ENCODE measurements at regions not wholly inside any gene's neighbourhood (a gene's known extent, or its start where the extent isn't known, plus 50 kb on each side); places are given as distances from the start of the nearest gene placed in this dataset.

GRCh38 chr2:2748399-2749205 lies 417.5 kb upstream of the MYT1L start:
- DNase-seq (ENCODE audit: low spot score), result no peak

- DNase-seq (ENCODE audit: low spot score), result no peak
Observed at GRCh38 chr2:2747797-2748301, 416.8 kb upstream of the MYT1L start.

- DNase-seq (ENCODE audit: low spot score), result no peak
Observed at GRCh38 chr2:2746731-2747130, 415.7 kb upstream of the MYT1L start.

DNA sequence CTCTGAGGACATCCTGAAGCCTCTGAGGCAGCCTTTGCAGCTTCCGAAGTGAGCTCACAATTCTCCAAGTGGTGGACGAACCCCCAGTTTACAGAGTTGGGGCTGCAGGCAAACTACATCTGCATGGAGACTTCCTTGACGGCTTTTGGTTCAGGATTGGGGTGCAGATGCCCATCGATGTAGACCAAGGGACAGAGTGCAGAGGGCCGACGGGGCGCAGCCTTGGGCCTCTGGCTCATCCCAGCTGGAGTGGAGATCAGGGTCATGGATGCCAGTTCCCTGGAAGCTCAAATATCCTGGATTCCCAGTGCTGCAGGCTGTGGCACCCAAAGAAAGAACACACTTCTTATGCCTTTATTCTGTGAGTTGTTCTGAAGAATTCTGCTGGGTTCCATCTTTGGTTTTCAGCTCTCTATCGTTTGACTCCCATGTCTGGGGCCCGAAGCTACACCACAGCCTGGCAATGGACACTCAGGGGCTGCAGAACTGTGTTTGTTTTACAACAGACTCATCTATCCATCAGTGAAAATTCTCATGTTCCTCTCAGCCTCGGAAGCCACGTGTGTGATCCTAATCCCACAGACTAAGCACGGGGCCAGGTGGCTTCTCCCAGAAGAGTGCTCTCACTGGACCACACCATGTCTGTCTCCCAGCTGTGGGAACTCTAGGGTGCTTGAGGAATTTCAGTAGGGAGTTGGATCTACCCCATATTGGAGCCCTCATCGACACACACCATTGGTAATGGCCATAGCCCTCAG lies 414.1 kb upstream of the MYT1L start:
- DNase-seq (ENCODE audit: low spot score), result no peak

- no peak for DNase-seq (ENCODE audit: low spot score)
Observed at GRCh38 chr2:2744107-2744506, 413.0 kb upstream of the MYT1L start.

DNA sequence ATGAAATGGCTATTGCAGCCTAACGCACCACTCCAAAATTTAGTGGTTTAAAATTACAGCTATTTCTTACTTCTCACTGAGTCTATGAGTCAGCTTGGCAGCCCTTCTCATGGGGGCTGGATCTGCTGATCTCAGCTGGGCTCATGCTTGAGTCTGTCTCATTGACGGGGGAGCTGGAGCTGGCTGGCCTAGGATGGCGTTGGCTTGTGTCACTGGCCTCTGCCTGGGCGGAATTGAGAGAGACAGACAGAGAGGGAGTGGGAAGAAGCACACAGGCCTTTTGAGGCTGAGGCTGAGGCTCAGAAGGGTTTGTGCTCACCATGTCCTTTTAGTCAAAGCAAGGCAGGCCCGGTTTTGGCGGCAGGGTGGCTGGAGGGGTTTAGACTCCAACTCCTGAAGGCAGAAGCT lies 412.1 kb upstream of the MYT1L start:
- peak; percentile 90 for DNase-seq (ENCODE audit: low spot score)

- DNase-seq (ENCODE audit: low spot score), result no peak
Observed at GRCh38 chr2:2742726-2743125, 411.7 kb upstream of the MYT1L start.

GRCh38 chr2:2740238-2740775 lies 409.2 kb upstream of the MYT1L start:
- no peak for DNase-seq (ENCODE audit: low spot score)

- DNase-seq (ENCODE audit: low spot score), result peak; percentile 43
Observed at GRCh38 chr2:2739231-2739795, 408.2 kb upstream of the MYT1L start.

DNA sequence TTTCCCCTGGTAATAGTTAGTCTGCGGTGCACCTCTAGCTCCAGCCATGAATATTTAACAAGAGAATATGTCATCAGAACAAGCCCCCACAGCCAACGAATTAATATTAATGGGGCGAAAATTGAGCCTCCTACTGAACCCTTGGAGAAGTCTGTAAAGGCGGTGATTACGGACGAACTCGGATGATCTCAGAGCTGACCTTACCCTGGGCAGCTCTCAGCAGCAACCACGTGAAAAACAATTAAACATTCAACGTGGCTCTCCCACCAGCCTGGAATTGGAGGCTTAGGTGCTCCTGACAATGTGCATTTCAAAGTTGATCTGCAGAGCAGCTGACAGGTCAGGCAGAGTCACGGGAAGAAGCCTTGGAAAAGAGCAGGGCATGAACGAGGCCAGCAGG lies 407.6 kb upstream of the MYT1L start:
- DNase-seq (ENCODE audit: low spot score), result no peak

- no peak for DNase-seq (ENCODE audit: low spot score)
Observed at GRCh38 chr2:2738276-2738675, 407.2 kb upstream of the MYT1L start.

GRCh38 chr2:2735041-2735440 lies 404.0 kb upstream of the MYT1L start:
- DNase-seq (ENCODE audit: low spot score), result no peak

- DNase-seq (ENCODE audit: low spot score), result no peak
Observed at GRCh38 chr2:2734308-2734707, 403.2 kb upstream of the MYT1L start.

GRCh38 chr2:2733818-2734217 lies 402.7 kb upstream of the MYT1L start:
- no peak for DNase-seq (ENCODE audit: low spot score)

DNA sequence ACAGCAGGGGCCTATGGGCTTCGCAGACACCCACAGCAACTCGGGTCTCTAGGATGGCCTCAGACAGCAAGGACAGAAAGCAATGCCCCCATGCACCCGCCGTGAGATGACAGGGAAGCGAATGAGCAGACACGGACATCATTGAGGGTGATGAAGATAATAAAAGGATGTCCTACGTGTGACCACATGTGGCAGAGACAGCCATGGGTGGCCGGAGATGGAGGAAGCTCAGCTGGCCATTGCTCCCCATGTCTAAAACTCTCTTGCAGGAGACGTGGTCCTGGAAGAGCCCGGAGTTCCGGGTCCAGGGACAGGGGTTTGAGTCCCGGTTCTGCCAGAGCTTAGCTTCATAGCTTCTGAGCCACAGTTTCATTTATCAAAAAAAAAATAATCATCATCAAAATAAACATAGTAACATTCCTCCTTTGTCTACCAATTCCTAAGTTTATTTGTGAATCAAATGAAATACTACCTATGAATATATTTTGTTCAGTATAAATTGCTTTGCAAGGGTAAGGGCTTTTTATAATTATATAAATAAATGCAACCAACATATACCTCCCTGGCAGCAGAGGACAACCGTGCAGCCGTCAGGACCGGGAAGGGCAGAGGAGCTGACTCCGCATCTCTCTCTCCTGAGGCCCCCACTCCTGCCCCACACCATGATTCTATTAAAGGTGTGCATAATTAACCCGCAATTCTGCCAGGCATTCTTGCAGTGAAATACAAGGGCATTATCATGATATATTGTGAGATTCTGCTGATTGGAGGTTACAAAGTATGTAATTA lies 401.4 kb upstream of the MYT1L start:
- DNase-seq (ENCODE audit: low spot score), result no peak

- no peak for DNase-seq (ENCODE audit: low spot score)
Observed at GRCh38 chr2:2731816-2732284, 400.8 kb upstream of the MYT1L start.

DNA sequence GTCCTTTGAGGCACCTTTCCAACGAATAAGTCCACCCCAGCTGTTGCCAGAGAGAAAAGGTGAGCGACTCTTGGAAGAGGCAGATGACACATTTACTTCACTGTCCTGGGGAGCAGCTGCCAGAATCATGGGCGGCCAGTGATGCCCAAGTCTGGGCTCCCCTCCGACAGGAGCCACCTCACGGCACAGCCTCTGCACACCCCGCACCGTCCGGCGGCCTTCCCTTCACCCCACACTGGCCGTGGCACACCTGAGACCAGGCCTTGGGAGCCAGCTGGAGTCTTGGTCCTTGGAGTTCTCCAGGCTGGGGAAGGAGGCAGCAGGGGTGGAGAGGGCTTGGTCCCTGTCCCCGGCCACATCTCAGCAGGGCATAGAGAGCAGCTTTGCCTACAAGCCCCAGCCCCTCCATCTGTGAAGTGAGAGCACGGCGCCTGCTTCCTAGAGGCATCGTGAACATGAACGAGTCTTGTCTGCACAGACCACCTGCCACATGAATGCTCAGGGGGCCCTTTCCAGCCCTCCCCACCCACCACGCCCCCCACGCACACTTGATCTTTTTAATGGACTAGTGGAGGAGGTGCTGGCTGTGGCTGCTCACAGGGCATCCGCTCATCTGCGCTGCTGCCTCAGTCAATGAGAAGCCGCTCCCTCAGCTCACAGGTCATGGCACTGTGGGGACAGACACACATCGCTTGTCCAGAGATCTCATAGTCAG lies 400.2 kb upstream of the MYT1L start:
- DNase-seq (ENCODE audit: low spot score), result no peak

DNA sequence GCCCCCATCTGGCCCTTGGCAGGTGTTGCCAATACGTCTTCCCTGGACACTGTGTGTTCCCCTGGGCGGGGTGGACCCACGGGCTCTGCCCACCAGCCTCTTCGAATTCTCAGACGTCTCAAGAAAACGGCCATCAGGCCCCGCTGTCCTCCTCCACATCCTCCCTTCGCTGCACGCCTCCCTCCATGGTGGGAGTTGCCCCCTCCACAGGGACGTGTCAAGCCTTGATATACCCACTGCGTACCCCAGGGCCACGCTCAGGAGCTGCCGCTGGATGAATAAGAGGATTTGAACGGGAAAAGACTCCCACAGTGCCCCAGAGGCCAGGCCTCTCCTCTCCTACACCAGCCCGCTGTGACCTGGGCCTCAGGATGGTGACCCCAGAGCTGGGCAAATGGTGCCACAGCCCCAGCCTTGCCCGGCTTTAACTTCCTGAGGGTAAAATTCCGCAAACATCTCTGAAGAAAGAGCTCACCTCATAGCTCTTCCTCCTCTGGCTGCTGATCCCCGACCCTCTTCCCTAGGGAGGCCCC lies 399.3 kb upstream of the MYT1L start:
- DNase-seq (ENCODE audit: low spot score), result no peak

GRCh38 chr2:2729246-2729645 lies 398.2 kb upstream of the MYT1L start:
- no peak for DNase-seq (ENCODE audit: low spot score)

DNA sequence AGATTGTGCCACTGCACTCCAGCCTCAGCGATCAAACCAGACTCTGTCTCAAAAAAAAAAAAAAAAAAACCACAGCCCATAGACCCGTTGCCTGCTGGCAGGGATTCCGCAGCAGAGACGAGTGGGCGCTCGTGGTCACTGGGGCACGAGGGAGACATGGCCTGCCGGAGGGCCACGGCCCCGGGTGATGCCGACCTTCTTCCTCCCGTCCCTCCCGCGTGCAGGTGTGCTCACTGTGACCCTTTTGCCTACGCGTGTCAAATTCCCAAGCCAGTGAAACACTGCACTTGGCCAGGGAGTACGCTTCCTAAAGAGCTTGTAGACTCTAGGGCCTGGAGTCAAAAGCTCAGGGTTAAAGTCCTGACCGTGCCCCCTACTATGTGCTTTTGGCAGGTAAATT lies 397.6 kb upstream of the MYT1L start:
- DNase-seq (ENCODE audit: low spot score), result no peak
